ENCODE measurements at regions not wholly inside any gene's neighbourhood (a gene's known extent, or its start where the extent isn't known, plus 50 kb on each side); places are given as distances from the start of the nearest gene placed in this dataset.
A peak's percentile ranks its signal among the peaks of the same experiment; 100 is the strongest.

DNA sequence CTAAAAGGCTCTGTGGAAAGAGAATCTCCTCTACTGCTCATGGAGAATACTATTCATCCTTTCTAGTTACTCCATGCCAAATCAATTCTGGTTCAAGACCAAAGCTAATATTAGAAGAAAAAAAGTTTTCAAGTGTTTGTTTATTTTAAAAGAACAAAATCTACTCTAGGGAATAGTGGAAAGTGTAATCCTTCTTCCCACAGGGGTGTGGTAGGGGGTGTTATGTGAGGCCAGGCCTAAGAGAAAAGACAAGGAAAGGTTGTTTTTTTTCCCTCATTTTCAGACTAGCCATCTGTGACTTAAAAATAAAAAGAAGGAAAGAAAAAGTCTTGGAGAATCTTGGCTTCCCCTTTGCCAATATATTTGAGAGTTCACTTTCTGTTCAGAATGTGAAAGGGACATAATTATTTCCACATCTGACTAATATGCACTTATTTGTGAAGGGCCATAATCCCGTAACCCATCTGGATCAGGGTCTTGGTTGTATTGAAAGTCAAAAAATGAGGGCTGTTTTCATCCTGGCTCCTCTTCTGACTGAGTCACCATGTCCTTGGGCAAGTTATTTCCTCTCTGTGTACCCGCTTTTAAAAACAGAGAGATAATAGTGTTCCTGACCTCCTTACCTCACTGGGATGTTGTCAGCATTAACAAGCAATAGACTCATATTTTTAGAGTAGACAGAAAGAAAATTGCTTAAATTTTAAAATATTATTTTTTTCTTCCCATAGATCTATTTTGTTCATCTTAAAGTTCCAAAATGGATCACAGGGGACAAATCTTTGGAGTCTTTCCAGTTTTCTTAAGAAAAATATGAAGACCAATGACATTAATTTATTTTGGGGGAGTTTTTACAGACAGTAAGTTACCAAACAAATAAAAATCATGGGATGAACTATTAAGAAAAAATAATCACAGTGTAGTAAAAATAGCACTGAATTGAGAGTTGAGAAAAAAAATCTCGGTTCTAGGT lies 233.7 kb downstream of the IBTK start:
- no peak for DNase-seq

- no peak for DNase-seq
These were observed 241.4 kb downstream of the IBTK start for GRCh38 chr6:82006027-82006738.

GRCh38 chr6:82000551-82000950 lies 247.0 kb downstream of the IBTK start:
- no peak for DNase-seq

DNA sequence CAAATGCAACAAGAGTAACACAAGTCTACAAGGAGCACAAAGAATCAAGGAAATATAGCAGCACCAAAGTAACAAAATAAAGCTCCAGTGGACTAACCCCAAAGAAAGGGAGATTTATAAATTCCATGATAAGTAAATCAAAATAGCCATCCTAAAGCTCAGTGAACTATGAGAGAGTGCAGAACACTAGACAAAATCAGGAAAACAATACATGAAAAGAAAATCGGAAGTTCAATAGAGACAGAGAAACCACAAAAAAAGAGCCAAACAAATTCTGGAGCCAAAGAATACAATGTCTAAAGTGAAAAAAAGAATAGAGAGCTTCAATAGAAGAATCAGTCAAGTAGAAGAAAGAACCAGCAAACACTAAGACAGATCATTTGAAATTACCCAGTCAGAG lies 247.3 kb upstream of the TENT5A start:
- DNase-seq = no peak

DNA sequence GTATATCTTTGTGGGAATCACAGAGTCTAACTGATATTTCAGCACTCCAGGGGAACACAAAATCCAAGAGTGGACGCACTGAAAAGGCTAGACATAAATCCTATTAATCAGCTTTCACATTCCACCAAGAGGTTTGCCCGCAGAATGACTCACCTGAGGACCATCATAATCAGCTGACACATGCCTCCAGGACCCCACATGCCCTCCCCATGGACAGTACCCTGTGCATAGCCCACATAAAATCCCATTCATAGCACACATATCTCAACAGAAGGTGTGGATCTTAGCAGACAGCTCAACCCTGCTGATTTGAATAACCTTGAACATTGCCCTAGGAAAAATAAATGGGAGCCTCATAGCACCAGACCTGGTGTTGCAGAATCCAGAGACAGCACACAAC lies 246.8 kb upstream of the TENT5A start:
- no peak for DNase-seq

- DNase-seq = no peak
These were observed 246.0 kb upstream of the TENT5A start for GRCh38 chr6:81998432-81998831.

DNA sequence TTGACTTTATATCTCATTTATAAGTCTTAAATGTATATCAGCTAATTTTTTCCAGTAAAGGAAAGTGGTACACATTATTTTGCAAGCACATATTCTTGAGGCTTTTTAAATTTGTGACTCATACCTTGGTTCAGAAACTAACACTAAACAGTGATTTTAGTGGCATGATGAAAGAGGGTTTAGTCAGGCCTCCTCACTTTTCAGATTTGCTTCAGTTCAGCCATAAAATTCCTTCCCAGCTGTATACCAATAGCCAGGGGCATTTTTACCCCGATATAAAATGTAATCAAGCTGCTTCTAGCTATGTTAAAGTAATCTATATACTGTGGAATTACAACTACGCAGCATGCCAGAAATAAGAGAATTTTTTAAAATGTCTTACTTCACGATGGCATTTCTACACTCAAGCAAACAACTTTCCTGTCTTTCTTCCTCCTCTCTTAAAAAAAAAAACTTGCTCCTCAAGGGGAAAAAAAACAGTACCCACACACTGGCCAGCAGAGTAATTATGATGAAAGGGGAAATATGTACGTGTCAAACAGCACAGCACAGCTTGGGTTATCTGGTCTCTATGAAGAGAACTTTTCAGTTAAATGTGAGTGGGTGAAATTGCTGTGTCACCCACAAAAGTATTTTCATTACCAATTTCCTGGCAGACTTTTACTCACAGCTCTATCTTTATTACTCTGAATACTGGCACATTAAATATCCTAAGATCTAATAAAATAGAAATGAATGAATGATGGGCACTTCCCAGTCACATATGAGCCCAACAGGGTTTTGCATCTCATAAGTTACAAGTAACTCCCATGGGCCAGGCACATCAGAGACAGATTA lies 244.8 kb upstream of the TENT5A start:
- peak; percentile 15 for DNase-seq

GRCh38 chr6:81996414-81996813 lies 243.9 kb upstream of the TENT5A start:
- no peak for DNase-seq

GRCh38 chr6:81995548-81996289 lies 243.2 kb upstream of the TENT5A start:
- no peak for DNase-seq

- no peak for DNase-seq
These were observed 236.4 kb upstream of the TENT5A start for GRCh38 chr6:81988871-81989270.

- DNase-seq = no peak
These were observed 236.0 kb upstream of the TENT5A start for GRCh38 chr6:81988446-81988845.

- no peak for DNase-seq
These were observed 234.8 kb upstream of the TENT5A start for GRCh38 chr6:81987293-81987692.

- DNase-seq = no peak
These were observed 232.7 kb upstream of the TENT5A start for GRCh38 chr6:81985191-81985590.

DNA sequence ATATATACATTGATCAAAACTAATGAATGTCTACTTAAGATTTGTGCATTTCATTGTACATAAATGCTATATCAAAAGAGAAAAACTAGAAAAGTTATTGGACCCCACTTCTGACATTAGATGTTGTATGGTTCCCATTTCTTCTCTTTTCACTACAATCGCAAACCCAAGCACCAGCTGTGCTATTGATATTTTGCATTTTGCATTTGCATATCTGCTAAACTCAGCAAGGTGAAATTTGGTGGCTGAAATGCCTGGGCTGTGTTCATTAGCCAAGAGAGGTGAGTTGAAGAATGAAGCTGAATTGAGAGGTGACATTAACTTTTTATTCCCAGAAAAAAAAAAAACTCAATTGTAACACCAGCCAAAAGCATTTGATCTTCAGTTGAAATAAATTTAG lies 232.1 kb upstream of the TENT5A start:
- DNase-seq = no peak

GRCh38 chr6:81981812-81982211 lies 229.3 kb upstream of the TENT5A start:
- no peak for DNase-seq

DNA sequence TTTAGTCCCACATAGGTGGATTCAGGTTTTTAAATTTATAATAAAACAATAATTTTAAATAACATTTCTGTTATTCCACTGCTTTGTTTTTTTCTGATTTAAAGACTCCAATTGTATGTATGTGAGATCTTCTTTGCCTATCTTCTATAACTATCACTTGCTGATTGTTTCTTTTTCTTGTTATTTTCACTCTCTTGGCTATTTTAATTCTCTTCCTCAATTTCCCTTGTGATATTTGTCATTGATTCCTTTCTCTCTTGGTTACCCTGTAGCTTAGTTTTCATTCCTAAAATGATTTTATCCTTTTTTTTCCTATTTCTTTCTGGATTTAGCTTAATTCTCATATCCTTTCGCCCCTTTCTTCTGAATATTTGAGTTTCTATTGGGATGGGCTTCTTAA lies 227.3 kb upstream of the TENT5A start:
- no peak for DNase-seq

- no peak for DNase-seq
These were observed 226.8 kb upstream of the TENT5A start for GRCh38 chr6:81979329-81979728.

GRCh38 chr6:81978230-81978629 lies 225.7 kb upstream of the TENT5A start:
- DNase-seq = no peak

GRCh38 chr6:81977486-81977885 lies 225.0 kb upstream of the TENT5A start:
- DNase-seq = no peak

DNA sequence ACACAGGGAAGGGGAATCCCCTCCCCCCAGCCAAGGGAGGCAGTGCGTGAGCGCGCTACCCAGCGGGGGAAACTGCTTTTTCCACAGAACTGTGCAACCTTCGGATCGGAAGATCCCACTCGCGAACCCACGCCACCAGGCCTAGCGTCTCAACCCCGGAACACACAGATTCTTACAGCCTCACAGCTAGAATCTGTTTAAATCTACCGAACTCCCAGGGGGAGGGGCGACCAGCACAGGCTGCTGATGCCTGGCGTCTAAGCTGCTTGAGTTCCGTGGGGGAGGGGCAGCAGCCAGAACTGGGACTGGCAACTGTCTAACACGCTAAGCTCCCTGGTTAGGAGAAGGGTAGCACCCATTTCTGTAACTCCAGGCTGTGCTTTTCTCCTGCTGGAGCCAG lies 217.3 kb upstream of the TENT5A start:
- no peak for DNase-seq

DNA sequence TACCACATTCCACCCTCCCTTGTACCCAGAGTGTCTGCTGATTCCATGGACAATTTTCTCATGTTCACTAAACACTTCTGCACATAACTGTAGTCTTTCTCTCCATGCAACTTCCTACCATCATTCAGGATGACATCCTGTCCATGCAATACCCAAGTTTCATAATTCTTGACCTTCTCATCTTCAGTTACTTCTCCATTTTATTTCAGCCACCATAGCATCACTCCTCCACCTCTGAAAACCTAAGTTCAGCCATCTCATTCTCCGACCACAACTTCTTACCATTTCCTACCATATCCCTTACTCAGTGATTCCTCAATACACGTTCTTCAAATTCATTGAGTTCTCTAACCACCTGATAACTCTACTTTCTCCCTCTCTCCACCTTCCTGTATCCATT lies 216.5 kb upstream of the TENT5A start:
- DNase-seq = no peak

GRCh38 chr6:81966968-81967367 lies 214.5 kb upstream of the TENT5A start:
- DNase-seq = no peak

DNA sequence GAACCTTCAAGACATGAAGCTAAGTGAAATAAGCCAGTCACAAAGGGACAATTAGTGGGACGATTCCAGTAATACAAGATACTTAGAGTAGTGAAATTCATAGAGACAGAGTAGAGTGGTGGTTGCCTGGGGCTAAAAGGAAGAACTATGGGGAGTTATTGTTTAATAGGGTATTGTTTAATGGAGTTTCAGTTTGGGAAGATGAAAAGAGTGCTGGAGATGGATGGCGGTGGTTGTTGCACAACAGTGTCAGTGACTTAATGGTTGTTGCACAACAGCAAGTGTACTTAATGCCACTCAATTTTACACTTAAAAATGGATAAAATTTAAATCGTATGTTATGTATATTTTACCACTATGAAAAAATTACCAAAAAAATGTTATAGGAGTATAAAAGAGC lies 209.7 kb upstream of the TENT5A start:
- no peak for DNase-seq
